ENCODE measurements at regions not wholly inside any gene's neighbourhood (a gene's known extent, or its start where the extent isn't known, plus 50 kb on each side); places are given as distances from the start of the nearest gene placed in this dataset.
"Not testable (repeated sequence)": the region's sequence is repeated elsewhere in the genome, so short reads cannot be mapped to it uniquely, and the experiment has no call there.

GRCh38 chr18:21979759-21980158 lies 189.6 kb upstream of the GATA6 start:
- no peak for TF ChIP-seq CTCF (IDR thresholded peaks at IDR 0.05)
- Histone ChIP-seq H3K27ac (no peak overlapping the region), H3K27me3 (no peaks in the 10 kb centered on the region), H3K36me3 (no peaks in the 10 kb centered on the region), H3K4me1 (no peaks in the 10 kb centered on the region), H3K9me3 (no peaks in the 10 kb centered on the region), H3K4me3 (no peak overlapping the region)
- DNase-seq (ENCODE audit: low spot score in 2 of 2): no peak
- intact Hi-C loops (cut with DNase I): no loop called here

DNA sequence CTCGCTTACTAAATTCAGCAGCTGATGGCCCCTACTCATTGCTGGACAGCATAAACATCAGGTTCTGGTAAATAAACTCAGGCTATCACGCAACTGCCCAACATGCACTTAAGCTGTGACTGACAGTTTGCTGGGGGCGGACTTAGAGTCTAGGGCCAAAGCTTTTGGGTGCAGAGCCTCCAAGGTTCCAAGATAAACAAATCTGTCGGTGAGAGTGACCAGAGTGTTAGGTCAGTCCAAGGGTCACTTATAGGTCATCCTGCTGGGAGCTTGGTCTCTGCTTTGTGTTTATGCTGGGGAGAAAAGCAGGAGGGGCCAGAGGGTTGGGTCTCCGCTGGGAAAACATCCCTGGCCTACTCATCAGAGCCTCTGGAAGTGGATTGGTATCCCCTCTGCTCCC lies 188.6 kb upstream of the GATA6 start:
- intact Hi-C loops (cut with DNase I): no loop called here
- Histone ChIP-seq H3K27me3 (no peaks in the 10 kb centered on the region), H3K9me3 (no peaks in the 10 kb centered on the region), H3K36me3 (no peaks in the 10 kb centered on the region), H3K27ac (no peak overlapping the region), H3K4me3 (no peak overlapping the region), H3K4me1 (no peaks in the 10 kb centered on the region)
- no peak for TF ChIP-seq CTCF (IDR thresholded peaks at IDR 0.05)
- peak in 1 of 2 donors; percentile 39 for DNase-seq (ENCODE audit: low spot score in 2 of 2)

DNA sequence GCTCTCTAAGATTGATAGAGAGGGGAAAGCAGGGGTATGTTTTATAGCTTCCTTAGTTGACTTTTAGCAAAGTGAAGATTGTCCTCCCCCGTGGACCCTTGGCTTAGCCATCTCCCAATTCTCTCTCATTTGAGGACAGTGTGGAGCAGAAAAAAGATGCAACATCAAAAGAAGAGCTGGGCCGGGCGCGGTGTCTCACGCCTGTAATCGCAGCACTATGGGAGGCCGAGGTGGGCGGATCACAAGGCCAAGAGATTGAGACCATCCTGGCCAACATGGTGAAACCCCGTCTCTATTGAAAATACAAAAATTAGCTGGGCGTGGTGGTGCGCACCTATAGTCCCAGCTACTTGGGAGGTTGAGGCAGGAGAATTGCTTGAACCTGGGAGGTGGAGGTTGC lies 187.9 kb upstream of the GATA6 start:
- H3K27ac ChIP-seq; H3K9me3 ChIP-seq; DNase-seq (ENCODE audit: low spot score in 2 of 2); H3K27me3 ChIP-seq; H3K36me3 ChIP-seq; intact Hi-C loops (cut with DNase I); H3K4me1 ChIP-seq; H3K4me3 ChIP-seq: not testable (repeated sequence)

- no peak for TF ChIP-seq CTCF (IDR thresholded peaks at IDR 0.05)
- Histone ChIP-seq H3K36me3 (no peaks in the 10 kb centered on the region), H3K4me1 (peaks cover 0 to 1% of the 10 kb centered on the region in 2 donors), H3K27me3 (no peaks in the 10 kb centered on the region), H3K9me3 (no peaks in the 10 kb centered on the region), H3K27ac (no peak overlapping the region), H3K4me3 (no peak overlapping the region)
- DNase-seq (ENCODE audit: low spot score in 2 of 2): no peak
- intact Hi-C loops (cut with DNase I): loop anchor here (10.0 kb wide), 1 partner anchor 714 kb away; no protein-coding TSS in a partner anchor
These were observed 178.3 kb upstream of the GATA6 start for GRCh38 chr18:21991081-21991534.

- DNase-seq (ENCODE audit: low spot score in 2 of 2): no peak
- no peak overlapping the region for H3K4me3 ChIP-seq
- no peak overlapping the region for H3K27ac ChIP-seq
- H3K36me3 ChIP-seq: no peaks in the 10 kb centered on the region
- H3K27me3 ChIP-seq: no peaks in the 10 kb centered on the region
- H3K9me3 ChIP-seq: no peaks in the 10 kb centered on the region
- intact Hi-C loops (cut with DNase I): loop anchor here (10.0 kb wide), 1 partner anchor 713 kb away; no protein-coding TSS in a partner anchor
- no peak for TF ChIP-seq CTCF (IDR thresholded peaks at IDR 0.05)
- peaks cover 0 to 6% of the 10 kb centered on the region in 2 donors for H3K4me1 ChIP-seq
These were observed 177.5 kb upstream of the GATA6 start for GRCh38 chr18:21991886-21992285.

DNA sequence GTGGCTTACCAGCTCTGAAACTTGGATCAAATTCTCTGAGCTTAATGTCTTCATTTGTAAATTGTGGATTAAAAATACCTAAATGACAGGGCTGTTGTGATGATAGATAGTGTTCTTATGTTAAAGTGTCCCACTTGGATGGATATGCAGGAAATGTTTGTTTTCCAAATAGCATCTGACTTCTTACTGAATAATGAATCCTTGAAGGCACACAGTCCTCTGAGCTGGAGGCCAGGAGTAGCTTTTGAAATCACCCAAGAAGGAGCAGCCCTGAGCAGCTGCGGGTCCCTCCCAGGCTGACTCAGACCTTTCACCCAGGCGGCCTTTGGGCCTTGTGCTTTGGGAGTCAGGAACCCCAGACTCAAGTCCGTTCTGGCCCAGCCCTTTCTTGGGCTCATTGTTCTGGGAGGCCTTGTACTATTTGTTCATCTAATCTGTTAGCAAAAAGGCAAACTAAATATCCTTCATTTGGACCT lies 173.0 kb upstream of the GATA6 start:
- peak in 1 of 2 donors; percentile 70 for DNase-seq (ENCODE audit: low spot score in 2 of 2)
- intact Hi-C loops (cut with DNase I): loop anchor here (2.0 to 10.0 kb wide), 2 partner anchors 170 to 708 kb away; no protein-coding TSS in a partner anchor
- Histone ChIP-seq H3K27ac (peak overlapping the region in 1 of 2 donors; percentile 53), H3K27me3 (no peaks in the 10 kb centered on the region), H3K36me3 (no peaks in the 10 kb centered on the region), H3K4me1 (peaks cover 0 to 21% of the 10 kb centered on the region in 2 donors), H3K4me3 (no peak overlapping the region), H3K9me3 (no peaks in the 10 kb centered on the region)
- TF ChIP-seq CTCF (IDR thresholded peaks at IDR 0.05): no peak

Data from ascending aorta (tissue), 2 donors.